ENCODE measurements at regions not wholly inside any gene's neighbourhood (a gene's known extent, or its start where the extent isn't known, plus 50 kb on each side); places are given as distances from the start of the nearest gene placed in this dataset.

- H3K27ac ChIP-seq (ENCODE audit: control insufficient read depth, insufficient read depth, low read length): no peak overlapping the region
- dilution Hi-C loops (cut with MboI; ENCODE audit: extremely low pct_ligation_motif_present, low sequenced_read_pairs): no loop called here
- no peaks in the 10 kb centered on the region for H3K27me3 ChIP-seq (ENCODE audit: control insufficient read depth, extremely low read depth, insufficient read depth, low read length)
- H4K20me1 ChIP-seq (ENCODE audit: control insufficient read depth, extremely low read depth, insufficient read depth, low read length): no peaks in the 10 kb centered on the region
- H2AFZ ChIP-seq (ENCODE audit: control insufficient read depth, low read length): no peak overlapping the region
- FAIRE-seq (no peak), DNase-seq (ENCODE audit: low read depth, low spot score) (no peak)
- H3K9me1 ChIP-seq (ENCODE audit: control insufficient read depth, extremely low read depth, insufficient read depth, low read length): no peaks in the 10 kb centered on the region
- no peaks in the 10 kb centered on the region for H3K9me3 ChIP-seq (ENCODE audit: control insufficient read depth, low read depth, low read length)
- no peak overlapping the region for H3K9ac ChIP-seq (ENCODE audit: control insufficient read depth, extremely low read depth, insufficient read depth, low read length)
- no peaks in the 10 kb centered on the region for H3K4me1 ChIP-seq (ENCODE audit: control insufficient read depth, extremely low read depth, insufficient read depth, low read length)
- no peak overlapping the region for H3K4me3 ChIP-seq (ENCODE audit: control insufficient read depth in 2 of 3, extremely low read depth in 1 of 3, insufficient read depth in 2 of 3, low read depth in 1 of 3, low read length in 3 of 3)
- H3K36me3 ChIP-seq (ENCODE audit: control insufficient read depth in 2 of 2, extremely low read depth in 1 of 2, insufficient read depth in 2 of 2, low read length in 2 of 2): no peaks in the 10 kb centered on the region
- no peak for TF ChIP-seq CTCF (optimal IDR thresholded peaks at IDR 0.05 in 1 of 3, IDR thresholded peaks at IDR 0.05 in 1 of 3, conservative IDR thresholded peaks at IDR 0.05 in 1 of 3; ENCODE audit: extremely low read depth in 1 of 3, insufficient read depth in 2 of 3, low read length in 3 of 3)
- TF ChIP-seq EZH2 (IDR thresholded peaks at IDR 0.05; ENCODE audit: low read length): no peak
- no peaks in the 10 kb centered on the region for H3K79me2 ChIP-seq (ENCODE audit: control insufficient read depth, insufficient read depth, low read length)
- no peak overlapping the region for H3K4me2 ChIP-seq (ENCODE audit: control insufficient read depth, extremely low read depth, insufficient read depth, low read depth, low read length)
Measured at GRCh38 chr3:187540847-187541246, 129.3 kb downstream of the SST start.

GRCh38 chr3:187536185-187536584 lies 134.0 kb downstream of the SST start:
- no peaks in the 10 kb centered on the region for H3K4me1 ChIP-seq (ENCODE audit: control insufficient read depth, extremely low read depth, insufficient read depth, low read length)
- no peaks in the 10 kb centered on the region for H3K36me3 ChIP-seq (ENCODE audit: control insufficient read depth in 2 of 2, extremely low read depth in 1 of 2, insufficient read depth in 2 of 2, low read length in 2 of 2)
- H3K27ac ChIP-seq (ENCODE audit: control insufficient read depth, insufficient read depth, low read length): no peak overlapping the region
- FAIRE-seq (no peak), DNase-seq (ENCODE audit: low read depth, low spot score) (no peak)
- H3K4me2 ChIP-seq (ENCODE audit: control insufficient read depth, extremely low read depth, insufficient read depth, low read depth, low read length): no peak overlapping the region
- H4K20me1 ChIP-seq (ENCODE audit: control insufficient read depth, extremely low read depth, insufficient read depth, low read length): no peaks in the 10 kb centered on the region
- no peak overlapping the region for H2AFZ ChIP-seq (ENCODE audit: control insufficient read depth, low read length)
- TF ChIP-seq CTCF (optimal IDR thresholded peaks at IDR 0.05 in 1 of 3, IDR thresholded peaks at IDR 0.05 in 1 of 3, conservative IDR thresholded peaks at IDR 0.05 in 1 of 3; ENCODE audit: extremely low read depth in 1 of 3, insufficient read depth in 2 of 3, low read length in 3 of 3) (no peak), EZH2 (IDR thresholded peaks at IDR 0.05; ENCODE audit: low read length) (no peak)
- no peak overlapping the region for H3K4me3 ChIP-seq (ENCODE audit: control insufficient read depth in 2 of 3, extremely low read depth in 1 of 3, insufficient read depth in 2 of 3, low read depth in 1 of 3, low read length in 3 of 3)
- no peaks in the 10 kb centered on the region for H3K79me2 ChIP-seq (ENCODE audit: control insufficient read depth, insufficient read depth, low read length)
- no peaks in the 10 kb centered on the region for H3K27me3 ChIP-seq (ENCODE audit: control insufficient read depth, extremely low read depth, insufficient read depth, low read length)
- dilution Hi-C loops (cut with MboI; ENCODE audit: extremely low pct_ligation_motif_present, low sequenced_read_pairs): no loop called here
- no peaks in the 10 kb centered on the region for H3K9me3 ChIP-seq (ENCODE audit: control insufficient read depth, low read depth, low read length)
- H3K9ac ChIP-seq (ENCODE audit: control insufficient read depth, extremely low read depth, insufficient read depth, low read length): no peak overlapping the region
- no peaks in the 10 kb centered on the region for H3K9me1 ChIP-seq (ENCODE audit: control insufficient read depth, extremely low read depth, insufficient read depth, low read length)

All from keratinocyte (primary cell).